GM13977 (cell line): ENCODE measurements at regions not wholly inside any gene's neighbourhood (a gene's known extent, or its start where the extent isn't known, plus 50 kb on each side); places are given as distances from the start of the nearest gene placed in this dataset.

Source experiments
- DNase-seq: peaks from one replicate; pipeline ENCODE4 v3.0.0; 2012; ENCODE audit warnings: low spot score
- CTCF ChIP-seq: IDR thresholded peaks from 2 replicates; pipeline ENCODE4 v1.5.1; 2012; ENCODE audit warnings: mild to moderate bottlenecking, control low read depth; ENCODE audit not compliant: insufficient read depth; ENCODE audit errors: extremely low read depth, missing control alignments
- in situ Hi-C: fragments of 300-500 bp; cut with MboI; formaldehyde crosslinking; loops from one replicate; pipeline ENCODE4 v1.12.0; 2022; ENCODE audit warnings: low sequenced_read_pairs, low pct_unique_long_range_greater_than_20kb, mixed read lengths, inconsistent platforms; ENCODE audit not compliant: unreplicated experiment

GRCh38 chr1:217117973-217118465 is 394.8 kb upstream of the ESRRG start:
- TF ChIP-seq CTCF = no peak
- DNase-seq = no peak
- in situ Hi-C loops = no loop called here

GRCh38 chr1:217115404-217116380 is 392.5 kb upstream of the ESRRG start:
- no peak for TF ChIP-seq CTCF
- in situ Hi-C loops = no loop called here
- DNase-seq = no peak

GRCh38 chr1:217109928-217110327 is 386.7 kb upstream of the ESRRG start:
- in situ Hi-C loops = no loop called here
- no peak for TF ChIP-seq CTCF
- DNase-seq = no peak

- no peak for TF ChIP-seq CTCF
- DNase-seq = no peak
- in situ Hi-C loops = no loop called here
Measured at GRCh38 chr1:217106231-217106901, 383.1 kb upstream of the ESRRG start.

GRCh38 chr1:217105437-217105836 is 382.2 kb upstream of the ESRRG start:
- DNase-seq = no peak
- in situ Hi-C loops = no loop called here

More at GRCh38 chr1:217105437-217105836, 382.2 kb upstream of the ESRRG start:
- TF ChIP-seq CTCF = no peak
